ENCODE measurements at regions not wholly inside any gene's neighbourhood (a gene's known extent, or its start where the extent isn't known, plus 50 kb on each side); places are given as distances from the start of the nearest gene placed in this dataset.

DNA sequence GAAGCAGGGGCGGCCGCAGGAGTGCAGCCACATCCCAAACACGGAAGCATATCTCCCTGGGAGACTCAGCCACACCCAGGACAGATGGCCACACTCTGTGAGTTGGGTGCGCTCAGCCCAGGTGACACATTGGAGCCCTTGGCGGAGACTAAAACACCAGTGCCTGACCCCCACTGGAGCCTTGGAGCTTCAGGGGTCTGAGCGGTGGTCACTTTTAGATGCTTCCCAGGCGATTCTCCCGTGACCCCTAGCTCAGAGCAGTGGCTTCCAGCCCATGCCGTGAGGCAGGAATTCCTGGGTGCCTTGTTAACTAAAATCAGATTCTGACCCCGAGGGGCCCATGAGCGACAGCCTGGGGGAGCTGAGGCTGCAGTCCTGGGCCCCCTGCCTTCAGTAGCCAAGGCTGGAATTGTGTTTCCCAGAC, 54.5 kb downstream of the PLXNA1 start:
- no peaks in the 10 kb centered on the region for H4K20me1 ChIP-seq (replicated peaks; ENCODE audit: control insufficient read depth, extremely low read depth, insufficient read depth, low read length)
- no peaks in the 10 kb centered on the region for H3K27me3 ChIP-seq (ENCODE audit: control insufficient read depth in 2 of 2, insufficient read depth in 2 of 2, low read length in 2 of 2)
- no peaks in the 10 kb centered on the region for H3K9me3 ChIP-seq (replicated peaks; ENCODE audit: control insufficient read depth, insufficient read depth, low read length)
- no peaks in the 10 kb centered on the region for H3K79me2 ChIP-seq (ENCODE audit: control insufficient read depth, insufficient read depth, low read length)
- H3K9me1 ChIP-seq (replicated peaks; ENCODE audit: control insufficient read depth, extremely low read depth, insufficient read depth, low read length): no peaks in the 10 kb centered on the region
- H2AFZ ChIP-seq (ENCODE audit: low read depth, low read length): no peak overlapping the region
- no peak overlapping the region for H3K4me2 ChIP-seq (ENCODE audit: insufficient read depth, low read length)
- no peak for DNase-seq (ENCODE audit: low read depth, low spot score)
- CTCF ChIA-PET: interaction anchor here (1.2 kb wide), 1 partner anchor 286 kb away, joined by 3 read pairs; no protein-coding TSS in a partner anchor
- H3K9ac ChIP-seq (replicated peaks; ENCODE audit: extremely low read depth, insufficient read depth, low read length): no peak overlapping the region
- H3K27ac ChIP-seq (ENCODE audit: insufficient read depth, low read depth, low read length): no peak overlapping the region
- H3K4me1 ChIP-seq (ENCODE audit: control insufficient read depth, extremely low read depth, insufficient read depth, low read length): no peaks in the 10 kb centered on the region
- dilution Hi-C loops (cut with MboI; ENCODE audit: extremely low pct_ligation_motif_present, low sequenced_read_pairs) (no loop called here), intact Hi-C loops (cut with micrococcal nuclease) (no loop called here)
- TF ChIP-seq FOS (IDR thresholded peaks at IDR 0.05; ENCODE audit: borderline replicate concordance, insufficient read depth, low read length) (no peak), EZH2 (IDR thresholded peaks at IDR 0.05; ENCODE audit: borderline replicate concordance, low read depth, low read length, severe bottlenecking) (no peak), GATA2 (IDR thresholded peaks at IDR 0.05; ENCODE audit: insufficient read depth, insufficient read length, low read depth, low read length) (no peak), POLR2AphosphoS5 (IDR thresholded peaks at IDR 0.05; ENCODE audit: insufficient read depth, low read depth, low read length) (no peak), POLR2A (IDR thresholded peaks at IDR 0.05; ENCODE audit: low read depth, low read length) (no peak), MYC (IDR thresholded peaks at IDR 0.05; ENCODE audit: low read depth, low read length) (no peak), JUN (IDR thresholded peaks at IDR 0.05; ENCODE audit: borderline replicate concordance, insufficient read depth, insufficient read length, low read depth) (no peak)
- TF ChIP-seq, protein P1, sequence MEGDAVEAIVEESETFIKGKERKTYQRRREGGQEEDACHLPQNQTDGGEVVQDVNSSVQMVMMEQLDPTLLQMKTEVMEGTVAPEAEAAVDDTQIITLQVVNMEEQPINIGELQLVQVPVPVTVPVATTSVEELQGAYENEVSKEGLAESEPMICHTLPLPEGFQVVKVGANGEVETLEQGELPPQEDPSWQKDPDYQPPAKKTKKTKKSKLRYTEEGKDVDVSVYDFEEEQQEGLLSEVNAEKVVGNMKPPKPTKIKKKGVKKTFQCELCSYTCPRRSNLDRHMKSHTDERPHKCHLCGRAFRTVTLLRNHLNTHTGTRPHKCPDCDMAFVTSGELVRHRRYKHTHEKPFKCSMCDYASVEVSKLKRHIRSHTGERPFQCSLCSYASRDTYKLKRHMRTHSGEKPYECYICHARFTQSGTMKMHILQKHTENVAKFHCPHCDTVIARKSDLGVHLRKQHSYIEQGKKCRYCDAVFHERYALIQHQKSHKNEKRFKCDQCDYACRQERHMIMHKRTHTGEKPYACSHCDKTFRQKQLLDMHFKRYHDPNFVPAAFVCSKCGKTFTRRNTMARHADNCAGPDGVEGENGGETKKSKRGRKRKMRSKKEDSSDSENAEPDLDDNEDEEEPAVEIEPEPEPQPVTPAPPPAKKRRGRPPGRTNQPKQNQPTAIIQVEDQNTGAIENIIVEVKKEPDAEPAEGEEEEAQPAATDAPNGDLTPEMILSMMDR (IDR thresholded peaks at IDR 0.05; ENCODE audit: extremely low read depth in 1 of 2, insufficient read depth in 1 of 2, low read depth in 1 of 2, low read length in 2 of 2): no peak
- TF ChIP-seq, protein P2, sequence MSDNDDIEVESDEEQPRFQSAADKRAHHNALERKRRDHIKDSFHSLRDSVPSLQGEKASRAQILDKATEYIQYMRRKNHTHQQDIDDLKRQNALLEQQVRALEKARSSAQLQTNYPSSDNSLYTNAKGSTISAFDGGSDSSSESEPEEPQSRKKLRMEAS (IDR thresholded peaks at IDR 0.05; ENCODE audit: insufficient read depth, insufficient read length): no peak
- no peak overlapping the region for H3K4me3 ChIP-seq (replicated peaks in 1 of 3; ENCODE audit: insufficient read depth in 1 of 3, low read depth in 1 of 3, low read length in 3 of 3)
- no TSS peak for BruUV-seq (replicated peaks)
- POLR2A ChIA-PET: no interaction called here
- no peak for FAIRE-seq
- H3K36me3 ChIP-seq (ENCODE audit: control insufficient read depth in 2 of 2, extremely low read depth in 1 of 2, insufficient read depth in 2 of 2, low read length in 2 of 2): no peaks in the 10 kb centered on the region
